GM12872 (cell line): ENCODE measurements at regions not wholly inside any gene's neighbourhood (a gene's known extent, or its start where the extent isn't known, plus 50 kb on each side); places are given as distances from the start of the nearest gene placed in this dataset.

ENCODE experiments used
- TF ChIP-seq, protein P1 (sequence below): IDR thresholded peaks from 3 replicates; pipeline ENCODE4 v1.5.1; 2011; ENCODE audit warnings: low read depth, mild to moderate bottlenecking, low read length, moderate library complexity; ENCODE audit not compliant: insufficient read depth

- TF ChIP-seq, protein P1, sequence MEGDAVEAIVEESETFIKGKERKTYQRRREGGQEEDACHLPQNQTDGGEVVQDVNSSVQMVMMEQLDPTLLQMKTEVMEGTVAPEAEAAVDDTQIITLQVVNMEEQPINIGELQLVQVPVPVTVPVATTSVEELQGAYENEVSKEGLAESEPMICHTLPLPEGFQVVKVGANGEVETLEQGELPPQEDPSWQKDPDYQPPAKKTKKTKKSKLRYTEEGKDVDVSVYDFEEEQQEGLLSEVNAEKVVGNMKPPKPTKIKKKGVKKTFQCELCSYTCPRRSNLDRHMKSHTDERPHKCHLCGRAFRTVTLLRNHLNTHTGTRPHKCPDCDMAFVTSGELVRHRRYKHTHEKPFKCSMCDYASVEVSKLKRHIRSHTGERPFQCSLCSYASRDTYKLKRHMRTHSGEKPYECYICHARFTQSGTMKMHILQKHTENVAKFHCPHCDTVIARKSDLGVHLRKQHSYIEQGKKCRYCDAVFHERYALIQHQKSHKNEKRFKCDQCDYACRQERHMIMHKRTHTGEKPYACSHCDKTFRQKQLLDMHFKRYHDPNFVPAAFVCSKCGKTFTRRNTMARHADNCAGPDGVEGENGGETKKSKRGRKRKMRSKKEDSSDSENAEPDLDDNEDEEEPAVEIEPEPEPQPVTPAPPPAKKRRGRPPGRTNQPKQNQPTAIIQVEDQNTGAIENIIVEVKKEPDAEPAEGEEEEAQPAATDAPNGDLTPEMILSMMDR = no peak
Observed at GRCh38 chr16:64343061-64343819, 778.6 kb downstream of the CDH11 start.

- TF ChIP-seq, protein P1 = no peak
Observed at GRCh38 chr16:64339052-64339770, 782.7 kb downstream of the CDH11 start.

GRCh38 chr16:64321881-64322280 is 800.0 kb downstream of the CDH11 start:
- TF ChIP-seq, protein P1 = no peak

DNA sequence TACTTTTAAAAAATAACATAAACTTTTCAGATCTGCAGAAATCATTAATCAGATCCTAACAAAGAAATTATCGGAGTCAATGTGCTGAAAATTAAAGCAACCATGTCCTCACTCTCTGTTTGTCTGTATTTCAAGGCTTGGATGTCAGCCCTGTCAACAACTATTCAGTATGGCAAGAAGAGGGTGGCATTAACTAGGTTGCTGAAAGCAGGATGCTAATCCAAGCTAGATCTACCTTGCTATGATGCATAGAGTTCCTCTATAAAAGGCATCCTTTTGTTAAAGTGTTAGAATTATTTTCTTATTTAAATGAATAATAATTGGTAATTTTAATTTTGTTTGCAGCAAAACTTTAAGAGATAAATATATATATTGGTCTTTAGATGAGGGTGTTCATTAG is 800.8 kb downstream of the CDH11 start:
- TF ChIP-seq, protein P1 = no peak

GRCh38 chr16:64317601-64318000 is 804.3 kb downstream of the CDH11 start:
- TF ChIP-seq, protein P1 = no peak

DNA sequence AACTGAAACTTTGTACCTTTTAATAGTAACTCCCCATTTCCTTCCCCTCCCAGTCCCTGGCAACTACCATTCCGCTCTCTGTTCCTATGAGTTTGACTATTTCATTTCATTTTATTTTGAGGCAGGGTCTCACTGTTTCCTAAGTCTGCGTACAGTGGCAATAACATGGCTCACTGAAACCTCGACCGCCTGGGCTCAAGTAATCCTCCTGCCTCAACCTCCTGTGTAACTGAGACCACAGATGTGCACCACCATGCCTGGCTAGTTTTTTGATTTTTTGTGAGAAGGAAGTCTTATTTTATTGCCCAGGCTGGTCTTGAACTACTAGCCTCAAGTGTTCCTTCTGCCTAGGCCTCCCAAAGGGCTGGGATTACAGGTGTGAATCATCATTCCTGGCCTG is 808.1 kb downstream of the CDH11 start:
- TF ChIP-seq, protein P1 = no peak

DNA sequence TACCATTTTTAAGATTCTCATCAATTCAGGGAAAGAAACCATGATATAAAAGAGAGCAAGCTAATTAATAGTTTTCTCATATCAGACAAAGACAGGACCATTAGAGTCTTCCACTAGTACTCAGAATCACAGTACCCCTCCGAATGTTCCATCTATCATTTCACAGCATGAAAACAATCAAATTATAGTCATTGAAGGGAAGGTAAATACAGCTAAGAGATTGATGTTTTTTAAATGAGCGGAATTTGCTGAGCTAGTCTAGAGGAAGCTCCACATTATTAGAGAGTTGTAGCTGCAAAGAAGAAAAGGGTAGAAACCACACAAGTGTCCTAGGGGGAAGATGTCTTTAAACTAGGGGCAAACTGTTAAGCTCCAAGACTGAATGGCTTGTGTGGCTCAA is 808.9 kb downstream of the CDH11 start:
- TF ChIP-seq, protein P1 = no peak
